ENCODE measurements at regions not wholly inside any gene's neighbourhood (a gene's known extent, or its start where the extent isn't known, plus 50 kb on each side); places are given as distances from the start of the nearest gene placed in this dataset.
"Not testable (repeated sequence)": the region's sequence is repeated elsewhere in the genome, so short reads cannot be mapped to it uniquely, and the experiment has no call there.

DNA sequence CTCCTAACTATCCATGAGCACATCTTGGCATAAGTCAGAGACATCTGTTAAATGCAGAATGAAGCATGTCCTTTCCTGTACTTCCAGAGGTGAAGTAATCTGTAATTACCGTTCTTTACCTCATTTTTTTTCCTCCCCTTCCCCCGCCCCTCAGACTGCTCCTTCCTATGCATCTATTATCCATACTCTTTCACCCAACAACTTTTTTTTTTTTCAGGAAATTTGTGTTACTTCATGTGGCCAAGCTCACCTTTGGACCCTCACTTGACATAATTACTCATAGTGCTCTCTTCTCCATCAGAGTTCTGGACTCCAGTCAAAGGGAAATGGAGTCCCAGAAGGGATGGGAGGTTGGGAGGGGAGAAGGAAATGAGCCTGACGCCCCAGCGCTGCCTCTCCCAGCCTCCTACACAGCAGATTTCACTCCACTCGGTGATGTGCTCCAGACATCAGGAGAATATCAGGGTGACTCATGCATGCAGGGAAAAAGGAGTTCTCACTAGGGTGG is 568.8 kb downstream of the STIM2 start (continued):
- no peak for TF ChIP-seq CHD1 (IDR thresholded peaks at IDR 0.05; ENCODE audit: low read depth, low read length)
- no peak for TF ChIP-seq NFYB (IDR thresholded peaks at IDR 0.05; ENCODE audit: insufficient read depth, low read depth, low read length)
- no peak for TF ChIP-seq PAX8 (IDR thresholded peaks at IDR 0.05)
- TF ChIP-seq POLR2AphosphoS2 (IDR thresholded peaks at IDR 0.05; ENCODE audit: low read depth, low read length), result no peak

DNA sequence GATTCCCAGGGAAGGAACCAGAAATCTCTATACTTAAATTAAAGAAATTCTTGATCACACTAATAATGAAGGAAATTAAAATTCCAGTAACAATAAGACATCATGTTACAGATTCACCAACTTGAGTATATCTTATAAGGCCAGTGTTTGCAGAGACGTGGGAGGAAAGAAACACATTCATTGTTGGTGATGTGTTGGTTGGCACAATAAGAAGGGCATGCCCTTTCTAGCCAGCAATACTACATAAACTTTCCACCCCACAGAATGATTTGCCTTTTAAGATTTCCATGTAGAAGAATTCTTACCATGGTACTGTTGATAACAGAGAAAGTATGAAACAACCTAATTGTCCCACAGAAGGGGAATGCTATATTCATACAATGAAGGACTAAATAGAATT is 581.5 kb downstream of the STIM2 start:
- Histone ChIP-seq H3K27me3 (replicated peaks in 1 of 2; ENCODE audit: control insufficient read depth in 2 of 2, insufficient read depth in 2 of 2, low read length in 1 of 2) (no peaks in the 10 kb centered on the region), H3K4me3 (no peak overlapping the region), H3K4me1 (ENCODE audit: control insufficient read depth, insufficient read depth, low read length) (no peaks in the 10 kb centered on the region), H2AFZ (ENCODE audit: control insufficient read depth, low read depth, low read length) (no peak overlapping the region), H3K4me2 (ENCODE audit: control insufficient read depth, insufficient read depth) (no peak overlapping the region), H3K79me2 (ENCODE audit: control insufficient read depth, insufficient read depth, low read length) (no peaks in the 10 kb centered on the region), H3K9ac (ENCODE audit: control insufficient read depth, insufficient read depth, low read length) (no peak overlapping the region), H4K20me1 (ENCODE audit: control insufficient read depth, insufficient read depth) (no peaks in the 10 kb centered on the region), H3K36me3 (ENCODE audit: control insufficient read depth in 2 of 2, insufficient read depth in 2 of 2, low read length in 1 of 2) (no peaks in the 10 kb centered on the region), H3K27ac (ENCODE audit: control insufficient read depth, insufficient read depth) (no peak overlapping the region), H3K9me3 (replicated peaks; ENCODE audit: control insufficient read depth, insufficient read depth, low read length) (no peaks in the 10 kb centered on the region)
- in situ Hi-C loops (cut with MboI) (no loop called here), intact Hi-C loops (cut with micrococcal nuclease; ENCODE audit: unreplicated experiment) (no loop called here)
- no peak for DNase-seq (ENCODE audit: low read depth, low spot score)
- ChIA-PET POLR2A (no interaction called here), RAD21 (ENCODE audit: unreplicated experiment) (no interaction called here), SMC1A (ENCODE audit: uncharacterized antibody, unreplicated experiment) (no interaction called here), CTCF (no interaction called here)
- TF ChIP-seq POLR2AphosphoS5 (IDR thresholded peaks at IDR 0.05; ENCODE audit: low read length) (no peak), FOXK2 (IDR thresholded peaks at IDR 0.05) (no peak), BHLHE40 (IDR thresholded peaks at IDR 0.05; ENCODE audit: borderline replicate concordance in 1 of 2, low read depth in 2 of 2, low read length in 1 of 2) (no peak), RAD21 (IDR thresholded peaks at IDR 0.05; ENCODE audit: insufficient read depth, low read depth, low read length) (no peak), POLR2AphosphoS2 (IDR thresholded peaks at IDR 0.05; ENCODE audit: low read depth, low read length) (no peak), NBN (IDR thresholded peaks at IDR 0.05) (no peak), IKZF1 (conservative IDR thresholded peaks at IDR 0.05) (no peak), FOXM1 (IDR thresholded peaks at IDR 0.05; ENCODE audit: low read depth, low read length) (no peak)
- WGBS (ENCODE audit: insufficient coverage, insufficient replicate concordance, low lambda C conversion rate, missing lambda C conversion rate), result 0% methylated on average over 1 of the region's 1 CpG
- no TSS peak for BruUV-seq (replicated peaks)
- no peak for ATAC-seq
- FAIRE-seq, result no peak

DNA sequence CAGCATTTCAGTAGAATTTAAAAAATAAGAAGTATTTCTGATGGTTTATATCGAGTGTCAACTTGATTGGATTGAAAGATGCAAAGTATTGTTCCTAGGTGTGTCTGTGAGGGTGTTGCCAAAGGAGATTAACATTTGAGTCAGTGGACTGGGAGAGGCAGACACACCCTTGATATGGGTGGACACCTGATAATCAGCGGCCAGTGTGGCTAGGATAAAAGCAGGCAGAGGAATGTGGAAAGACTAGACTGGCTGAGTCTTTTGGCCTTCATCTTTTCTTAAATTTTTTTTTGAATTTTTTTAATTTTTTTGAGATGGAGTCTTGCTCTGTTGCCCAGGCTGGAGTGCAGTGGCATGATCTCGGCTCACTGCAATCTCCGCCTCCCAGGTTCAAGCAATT is 582.0 kb downstream of the STIM2 start:
- H4K20me1 ChIP-seq (ENCODE audit: control insufficient read depth, insufficient read depth); BruUV-seq (replicated peaks); H2AFZ ChIP-seq (ENCODE audit: control insufficient read depth, low read depth, low read length); CTCF ChIA-PET; H3K9ac ChIP-seq (ENCODE audit: control insufficient read depth, insufficient read depth, low read length); in situ Hi-C loops (cut with MboI); ATAC-seq; H3K79me2 ChIP-seq (ENCODE audit: control insufficient read depth, insufficient read depth, low read length); DNase-seq (ENCODE audit: low read depth, low spot score); H3K4me1 ChIP-seq (ENCODE audit: control insufficient read depth, insufficient read depth, low read length); POLR2A ChIA-PET; SMC1A ChIA-PET (ENCODE audit: uncharacterized antibody, unreplicated experiment); FAIRE-seq; H3K4me2 ChIP-seq (ENCODE audit: control insufficient read depth, insufficient read depth); H3K27me3 ChIP-seq (replicated peaks in 1 of 2; ENCODE audit: control insufficient read depth in 2 of 2, insufficient read depth in 2 of 2, low read length in 1 of 2); H3K36me3 ChIP-seq (ENCODE audit: control insufficient read depth in 2 of 2, insufficient read depth in 2 of 2, low read length in 1 of 2); H3K9me3 ChIP-seq (replicated peaks; ENCODE audit: control insufficient read depth, insufficient read depth, low read length); H3K27ac ChIP-seq (ENCODE audit: control insufficient read depth, insufficient read depth); RAD21 ChIA-PET (ENCODE audit: unreplicated experiment); H3K4me3 ChIP-seq; intact Hi-C loops (cut with micrococcal nuclease; ENCODE audit: unreplicated experiment): not testable (repeated sequence)
- WGBS (ENCODE audit: insufficient coverage, insufficient replicate concordance, low lambda C conversion rate, missing lambda C conversion rate), result 22% methylated on average over 4 of the region's 4 CpGs

Measured in GM12878 (cell line).